ENCODE measurements at regions not wholly inside any gene's neighbourhood (a gene's known extent, or its start where the extent isn't known, plus 50 kb on each side); places are given as distances from the start of the nearest gene placed in this dataset.
"Not testable (repeated sequence)": the region's sequence is repeated elsewhere in the genome, so short reads cannot be mapped to it uniquely, and the experiment has no call there.

DNA sequence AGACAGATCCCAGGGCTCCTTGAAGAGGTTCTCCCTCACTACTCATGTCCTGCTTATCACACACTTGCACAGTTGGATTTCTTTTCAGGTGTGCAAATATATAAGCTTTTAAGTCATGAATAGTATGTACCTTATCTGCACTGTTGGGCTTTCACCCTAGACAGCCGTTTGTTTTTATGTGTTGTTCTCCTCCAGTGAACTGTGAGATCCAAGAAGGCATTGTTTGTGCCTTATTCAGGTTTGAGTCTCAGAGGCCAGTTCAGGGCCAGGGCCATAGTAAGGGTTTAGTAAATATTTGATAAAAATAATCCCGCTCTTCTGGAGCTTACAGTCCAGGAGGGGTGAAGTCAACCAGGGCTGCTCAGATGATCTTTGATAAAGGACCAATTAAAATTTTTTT lies 480.0 kb downstream of the TMEM38B start:
- DNase-seq (no peak), ATAC-seq (replicated peaks in 1 of 4) (no peak)
- Histone ChIP-seq H3K9me3 (no peaks in the 10 kb centered on the region), H3K4me1 (ENCODE audit: control insufficient read depth in 1 of 2, extremely low read depth in 1 of 2, insufficient read depth in 2 of 2, low read length in 2 of 2) (no peaks in the 10 kb centered on the region), H3K4me3 (ENCODE audit: control insufficient read depth in 1 of 2, extremely low read depth in 1 of 2, low read length in 1 of 2) (no peak overlapping the region), H3K27me3 (replicated peaks in 1 of 2; ENCODE audit: control insufficient read depth in 2 of 2, extremely low read depth in 1 of 2, insufficient read depth in 2 of 2, low read length in 1 of 2) (no peaks in the 10 kb centered on the region), H3K27ac (ENCODE audit: low read length) (no peak overlapping the region), H3K36me3 (ENCODE audit: control insufficient read depth in 2 of 2, extremely low read depth in 1 of 2, insufficient read depth in 1 of 2, low read length in 1 of 2) (no peaks in the 10 kb centered on the region)
- H3K27me3 Mint-ChIP-seq: no peaks in the 10 kb centered on the region
- ChIA-PET CTCF (no interaction called here), POLR2A (no interaction called here)
- H3K27ac Mint-ChIP-seq: no peak overlapping the region
- H3K36me3 Mint-ChIP-seq: no peaks in the 10 kb centered on the region
- 50% methylated on average over 1 of the region's 2 CpGs for WGBS (ENCODE audit: insufficient coverage)
- no peak overlapping the region for H3K4me3 Mint-ChIP-seq
- peaks cover 3 to 17% (median 13%) of the 10 kb centered on the region in 3 donors for H3K9me3 Mint-ChIP-seq
- H3K4me1 Mint-ChIP-seq: no peaks in the 10 kb centered on the region

DNA sequence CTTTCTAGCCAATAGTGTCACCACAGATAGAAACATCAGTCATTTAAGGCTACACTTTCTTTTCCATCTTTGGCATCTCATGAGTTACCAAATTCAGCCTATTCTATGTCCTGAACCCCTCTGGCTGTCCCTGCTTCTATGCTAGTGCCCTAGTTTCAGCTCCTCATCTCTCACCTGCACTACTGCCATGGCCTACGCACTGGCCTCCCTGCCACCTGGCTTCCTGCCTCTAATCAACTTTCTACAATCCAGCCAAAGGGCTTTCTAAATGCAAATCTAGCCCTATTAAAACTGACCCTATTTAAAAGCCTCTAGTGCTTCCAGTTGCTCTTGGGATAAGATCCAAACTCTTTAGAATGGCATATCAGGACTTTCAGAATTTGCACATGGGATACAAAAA lies 482.9 kb downstream of the TMEM38B start:
- H3K9me3 ChIP-seq: no peaks in the 10 kb centered on the region
- H3K4me3 Mint-ChIP-seq: no peak overlapping the region
- no peaks in the 10 kb centered on the region for H3K36me3 Mint-ChIP-seq
- ATAC-seq (replicated peaks in 1 of 4) (no peak), DNase-seq (no peak)
- no peak overlapping the region for H3K27ac ChIP-seq (ENCODE audit: low read length)
- H3K27me3 Mint-ChIP-seq: no peaks in the 10 kb centered on the region
- H3K27ac Mint-ChIP-seq: no peak overlapping the region
- H3K27me3 ChIP-seq (replicated peaks in 1 of 2; ENCODE audit: control insufficient read depth in 2 of 2, extremely low read depth in 1 of 2, insufficient read depth in 2 of 2, low read length in 1 of 2): no peaks in the 10 kb centered on the region
- ChIA-PET CTCF (no interaction called here), POLR2A (no interaction called here)
- no peaks in the 10 kb centered on the region for H3K4me1 ChIP-seq (ENCODE audit: control insufficient read depth in 1 of 2, extremely low read depth in 1 of 2, insufficient read depth in 2 of 2, low read length in 2 of 2)
- H3K4me1 Mint-ChIP-seq: no peaks in the 10 kb centered on the region
- no peaks in the 10 kb centered on the region for H3K36me3 ChIP-seq (ENCODE audit: control insufficient read depth in 2 of 2, extremely low read depth in 1 of 2, insufficient read depth in 1 of 2, low read length in 1 of 2)
- H3K4me3 ChIP-seq (ENCODE audit: control insufficient read depth in 1 of 2, extremely low read depth in 1 of 2, low read length in 1 of 2): no peak overlapping the region
- peaks cover 0 to 16% (median 8%) of the 10 kb centered on the region in 3 donors for H3K9me3 Mint-ChIP-seq
- WGBS (ENCODE audit: insufficient coverage): 100% methylated on average over 1 of the region's 1 CpG

DNA sequence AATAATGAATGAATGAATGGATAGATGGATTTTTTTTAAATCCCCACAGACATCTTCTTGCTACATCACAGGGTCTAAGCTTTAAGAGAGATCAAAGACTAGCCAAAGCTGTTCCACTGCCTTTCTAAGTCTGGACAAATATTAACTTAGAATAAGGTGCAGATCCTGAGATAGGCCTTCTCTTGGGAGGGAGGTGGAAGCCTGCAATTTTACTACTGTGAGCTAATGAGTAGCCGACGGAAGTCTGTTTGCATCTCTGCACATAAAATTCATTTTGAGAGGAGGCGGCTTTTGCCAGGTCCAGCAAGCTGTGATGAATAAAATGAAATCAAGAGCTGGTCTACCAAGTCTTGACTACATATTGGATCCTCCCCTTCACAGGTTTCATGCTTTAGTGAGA lies 484.9 kb downstream of the TMEM38B start:
- WGBS (ENCODE audit: insufficient coverage): 83% methylated on average over 1 of the region's 3 CpGs
- no peaks in the 10 kb centered on the region for H3K9me3 ChIP-seq
- H3K4me3 ChIP-seq (ENCODE audit: control insufficient read depth in 1 of 2, extremely low read depth in 1 of 2, low read length in 1 of 2): no peak overlapping the region
- no peak overlapping the region for H3K27ac ChIP-seq (ENCODE audit: low read length)
- no peak overlapping the region for H3K4me3 Mint-ChIP-seq
- DNase-seq (no peak), ATAC-seq (replicated peaks in 1 of 4) (no peak)
- no peaks in the 10 kb centered on the region for H3K27me3 Mint-ChIP-seq
- no peaks in the 10 kb centered on the region for H3K36me3 Mint-ChIP-seq
- H3K27me3 ChIP-seq (replicated peaks in 1 of 2; ENCODE audit: control insufficient read depth in 2 of 2, extremely low read depth in 1 of 2, insufficient read depth in 2 of 2, low read length in 1 of 2): no peaks in the 10 kb centered on the region
- H3K36me3 ChIP-seq (ENCODE audit: control insufficient read depth in 2 of 2, extremely low read depth in 1 of 2, insufficient read depth in 1 of 2, low read length in 1 of 2): no peaks in the 10 kb centered on the region
- no peaks in the 10 kb centered on the region for H3K4me1 ChIP-seq (ENCODE audit: control insufficient read depth in 1 of 2, extremely low read depth in 1 of 2, insufficient read depth in 2 of 2, low read length in 2 of 2)
- peaks cover 0 to 16% (median 8%) of the 10 kb centered on the region in 3 donors for H3K9me3 Mint-ChIP-seq
- ChIA-PET CTCF (no interaction called here), POLR2A (no interaction called here)
- no peaks in the 10 kb centered on the region for H3K4me1 Mint-ChIP-seq
- H3K27ac Mint-ChIP-seq: no peak overlapping the region

DNA sequence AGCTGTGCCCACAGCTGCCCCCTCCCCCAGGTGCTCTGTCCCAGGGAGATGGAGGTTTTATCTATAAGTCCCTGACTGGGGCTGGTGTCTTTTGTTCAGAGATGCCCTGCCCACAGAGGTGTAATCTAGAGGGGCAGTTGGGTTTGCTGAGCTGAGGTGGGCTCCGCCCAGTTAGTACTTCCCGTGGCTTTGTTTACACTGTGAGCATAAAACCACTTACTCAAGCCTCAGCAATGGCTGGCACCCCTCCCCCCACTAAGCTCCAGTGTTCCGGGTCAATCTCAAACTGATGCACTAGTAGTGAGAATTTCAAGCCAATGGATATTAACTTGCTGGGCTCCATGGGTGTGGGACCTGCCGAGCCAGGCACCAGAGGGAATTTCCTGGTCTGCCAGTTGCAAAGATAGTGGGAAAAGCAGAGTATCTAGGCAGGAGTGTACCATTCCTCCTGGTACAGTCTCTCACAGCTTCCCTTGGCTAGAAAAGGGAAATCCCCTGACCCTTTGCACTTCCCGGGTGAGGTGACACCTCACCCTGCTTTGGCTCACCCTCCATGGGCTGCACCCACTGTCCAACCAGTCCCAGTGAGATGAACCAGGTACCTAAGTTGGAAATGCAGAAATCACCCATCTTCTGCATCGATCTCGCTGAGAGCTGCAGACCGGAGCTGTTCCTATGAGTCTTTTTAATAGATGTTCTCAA lies 509.6 kb downstream of the TMEM38B start:
- peak in 1 of 35 experiments; percentile 1 for DNase-seq
- H3K36me3 Mint-ChIP-seq; ATAC-seq (replicated peaks in 1 of 4); H3K4me3 ChIP-seq (ENCODE audit: control insufficient read depth in 1 of 2, extremely low read depth in 1 of 2, low read length in 1 of 2); CTCF ChIA-PET; H3K36me3 ChIP-seq (ENCODE audit: control insufficient read depth in 2 of 2, extremely low read depth in 1 of 2, insufficient read depth in 1 of 2, low read length in 1 of 2); H3K4me1 Mint-ChIP-seq; H3K27ac Mint-ChIP-seq; POLR2A ChIA-PET; H3K27me3 Mint-ChIP-seq; H3K27me3 ChIP-seq (replicated peaks in 1 of 2; ENCODE audit: control insufficient read depth in 2 of 2, extremely low read depth in 1 of 2, insufficient read depth in 2 of 2, low read length in 1 of 2); H3K27ac ChIP-seq (ENCODE audit: low read length); H3K9me3 ChIP-seq; H3K4me3 Mint-ChIP-seq; H3K4me1 ChIP-seq (ENCODE audit: control insufficient read depth in 1 of 2, extremely low read depth in 1 of 2, insufficient read depth in 2 of 2, low read length in 2 of 2): not testable (repeated sequence)
- WGBS (ENCODE audit: insufficient coverage): 85% methylated on average over 2 of the region's 8 CpGs
- peaks cover 17 to 50% (median 24%) of the 10 kb centered on the region in 3 donors for H3K9me3 Mint-ChIP-seq

GRCh38 chr9:106207298-106207697 lies 513.0 kb downstream of the TMEM38B start:
- peaks cover 11 to 28% (median 17%) of the 10 kb centered on the region in 3 donors for H3K9me3 Mint-ChIP-seq
- no peak overlapping the region for H3K27ac ChIP-seq (ENCODE audit: low read length)
- no CpG with 5 or more reads among the region's 1 CpG for WGBS (ENCODE audit: insufficient coverage)

DNA sequence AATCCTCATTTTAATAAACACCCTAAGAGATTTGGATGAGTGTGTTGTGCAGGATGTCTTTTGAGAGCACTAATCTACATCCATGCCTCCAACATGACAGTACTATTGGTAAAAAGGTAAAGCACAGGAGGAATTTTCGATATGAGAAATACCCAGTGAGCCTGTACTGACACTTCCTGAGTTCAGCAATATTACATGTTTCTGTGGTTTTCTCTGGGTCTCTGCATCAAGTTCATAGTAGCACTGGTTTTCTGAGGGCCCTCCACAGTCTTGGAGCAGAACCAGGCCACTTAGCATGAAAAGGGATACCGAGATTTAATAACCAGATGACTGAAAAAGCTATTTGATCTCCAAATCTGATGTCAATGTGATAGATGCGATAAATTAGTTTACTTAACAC lies 524.1 kb downstream of the TMEM38B start:
- H3K36me3 ChIP-seq (ENCODE audit: control insufficient read depth in 2 of 2, extremely low read depth in 1 of 2, insufficient read depth in 1 of 2, low read length in 1 of 2): no peaks in the 10 kb centered on the region
- WGBS (ENCODE audit: insufficient coverage): 60% methylated on average over 1 of the region's 3 CpGs
- POLR2A ChIA-PET: no interaction called here
- no peaks in the 10 kb centered on the region for H3K4me1 Mint-ChIP-seq
- H3K36me3 Mint-ChIP-seq: no peaks in the 10 kb centered on the region
- H3K4me1 ChIP-seq (ENCODE audit: control insufficient read depth in 1 of 2, extremely low read depth in 1 of 2, insufficient read depth in 2 of 2, low read length in 2 of 2): no peaks in the 10 kb centered on the region
- no peak overlapping the region for H3K27ac Mint-ChIP-seq
- H3K27me3 ChIP-seq (replicated peaks in 1 of 2; ENCODE audit: control insufficient read depth in 2 of 2, extremely low read depth in 1 of 2, insufficient read depth in 2 of 2, low read length in 1 of 2): no peaks in the 10 kb centered on the region
- H3K4me3 Mint-ChIP-seq: no peak overlapping the region
- H3K27ac ChIP-seq (ENCODE audit: low read length): no peak overlapping the region
- ATAC-seq (replicated peaks in 1 of 4): no peak
- peaks cover 6 to 27% (median 16%) of the 10 kb centered on the region in 3 donors for H3K9me3 Mint-ChIP-seq
- H3K9me3 ChIP-seq: no peaks in the 10 kb centered on the region
- no peak for DNase-seq
- no peak overlapping the region for H3K4me3 ChIP-seq (ENCODE audit: control insufficient read depth in 1 of 2, extremely low read depth in 1 of 2, low read length in 1 of 2)
- H3K27me3 Mint-ChIP-seq: no peaks in the 10 kb centered on the region
- CTCF ChIA-PET: no interaction called here

More at GRCh38 chr9:106207298-106207697, 513.0 kb downstream of the TMEM38B start:
- Histone ChIP-seq H3K36me3 (ENCODE audit: control insufficient read depth in 2 of 2, extremely low read depth in 1 of 2, insufficient read depth in 1 of 2, low read length in 1 of 2) (no peaks in the 10 kb centered on the region), H3K4me1 (ENCODE audit: control insufficient read depth in 1 of 2, extremely low read depth in 1 of 2, insufficient read depth in 2 of 2, low read length in 2 of 2) (no peaks in the 10 kb centered on the region), H3K9me3 (no peaks in the 10 kb centered on the region), H3K27me3 (replicated peaks in 1 of 2; ENCODE audit: control insufficient read depth in 2 of 2, extremely low read depth in 1 of 2, insufficient read depth in 2 of 2, low read length in 1 of 2) (no peaks in the 10 kb centered on the region), H3K4me3 (ENCODE audit: control insufficient read depth in 1 of 2, extremely low read depth in 1 of 2, low read length in 1 of 2) (no peak overlapping the region)
- ChIA-PET POLR2A (no interaction called here), CTCF (no interaction called here)
- DNase-seq (no peak), ATAC-seq (replicated peaks in 1 of 4) (no peak)
- no peaks in the 10 kb centered on the region for H3K27me3 Mint-ChIP-seq
- H3K4me3 Mint-ChIP-seq: no peak overlapping the region
- H3K4me1 Mint-ChIP-seq: no peaks in the 10 kb centered on the region
- no peaks in the 10 kb centered on the region for H3K36me3 Mint-ChIP-seq
- H3K27ac Mint-ChIP-seq: no peak overlapping the region

- H3K4me3 Mint-ChIP-seq: no peak overlapping the region
- Histone ChIP-seq H3K27me3 (replicated peaks in 1 of 2; ENCODE audit: control insufficient read depth in 2 of 2, extremely low read depth in 1 of 2, insufficient read depth in 2 of 2, low read length in 1 of 2) (no peaks in the 10 kb centered on the region), H3K36me3 (ENCODE audit: control insufficient read depth in 2 of 2, extremely low read depth in 1 of 2, insufficient read depth in 1 of 2, low read length in 1 of 2) (no peaks in the 10 kb centered on the region), H3K9me3 (no peaks in the 10 kb centered on the region), H3K4me3 (ENCODE audit: control insufficient read depth in 1 of 2, extremely low read depth in 1 of 2, low read length in 1 of 2) (no peak overlapping the region), H3K27ac (ENCODE audit: low read length) (no peak overlapping the region), H3K4me1 (ENCODE audit: control insufficient read depth in 1 of 2, extremely low read depth in 1 of 2, insufficient read depth in 2 of 2, low read length in 2 of 2) (no peaks in the 10 kb centered on the region)
- peaks cover 6 to 32% (median 17%) of the 10 kb centered on the region in 3 donors for H3K9me3 Mint-ChIP-seq
- ChIA-PET POLR2A (no interaction called here), CTCF (no interaction called here)
- no peak for DNase-seq
- no CpG with 5 or more reads among the region's 3 CpGs for WGBS (ENCODE audit: insufficient coverage)
- H3K27ac Mint-ChIP-seq: no peak overlapping the region
- ATAC-seq (replicated peaks in 1 of 4): no peak
- no peaks in the 10 kb centered on the region for H3K4me1 Mint-ChIP-seq
- H3K27me3 Mint-ChIP-seq: no peaks in the 10 kb centered on the region
- no peaks in the 10 kb centered on the region for H3K36me3 Mint-ChIP-seq
Measured at GRCh38 chr9:106218854-106219253, 524.5 kb downstream of the TMEM38B start.

All from T-cell (primary cell).